ENCODE measurements at regions not wholly inside any gene's neighbourhood (a gene's known extent, or its start where the extent isn't known, plus 50 kb on each side); places are given as distances from the start of the nearest gene placed in this dataset.

DNA sequence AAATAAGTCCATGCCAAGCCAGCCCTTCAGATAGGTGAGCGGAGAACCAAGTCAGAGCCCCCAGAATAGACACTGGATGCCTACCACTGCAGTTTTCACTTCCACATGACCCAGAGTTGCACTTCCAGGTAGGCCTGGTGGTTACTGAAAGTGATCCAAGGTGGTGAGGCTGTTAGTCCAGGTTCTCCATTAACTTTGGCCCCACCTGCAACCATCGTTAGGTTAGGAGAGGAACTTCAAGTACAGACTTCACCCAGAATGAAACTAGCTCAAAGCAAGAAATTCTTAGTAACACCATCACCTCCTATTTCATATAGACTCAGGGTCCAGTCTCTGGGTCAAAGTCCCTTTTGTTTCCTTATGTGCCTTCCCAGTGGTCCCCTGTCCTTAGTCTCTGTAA, 293.1 kb upstream of the ID2 start:
- TF ChIP-seq CTCF (IDR thresholded peaks at IDR 0.05), result no peak
- WGBS (ENCODE audit: insufficient coverage), result 60% methylated on average over 1 of the region's 2 CpGs
- H3K4me1 ChIP-seq (ENCODE audit: control insufficient read depth in 1 of 2, insufficient read depth in 2 of 2, low read length in 2 of 2), result peaks cover 13 to 17% of the 10 kb centered on the region in 2 donors
- Mint-ChIP-seq H3K4me1 (peaks cover 32% of the 10 kb centered on the region), H3K9me3 (peaks cover 0 to 11% (median 6%) of the 10 kb centered on the region in 7 donors), H3K36me3 (no peaks in the 10 kb centered on the region), H3K27ac (no peak overlapping the region), H3K4me3 (no peak overlapping the region), H3K27me3 (ENCODE audit: low read depth in 3 of 3) (peaks cover 0 to 4% (median 0%) of the 10 kb centered on the region in 3 donors)
- H3K9me3 ChIP-seq (replicated peaks in 1 of 2; ENCODE audit: control insufficient read depth in 1 of 2, insufficient read depth in 1 of 2, low read length in 2 of 2), result peaks cover 0 to 12% of the 10 kb centered on the region in 2 donors
- H2AFZ ChIP-seq (ENCODE audit: insufficient read depth, low read depth, low read length, poor library complexity, severe bottlenecking), result no peak overlapping the region
- no peak overlapping the region for H3K4me3 ChIP-seq (replicated peaks in 1 of 3; ENCODE audit: low read depth in 2 of 3, low read length in 3 of 3)
- H3K4me2 ChIP-seq (replicated peaks; ENCODE audit: extremely low read depth, low read length, poor library complexity, severe bottlenecking), result no peak overlapping the region
- H3K79me2 ChIP-seq (ENCODE audit: insufficient read depth, low read length), result no peaks in the 10 kb centered on the region
- H3K9ac ChIP-seq (ENCODE audit: insufficient read depth, low read length, poor library complexity, severe bottlenecking), result no peak overlapping the region
- no peak overlapping the region for H3K27ac ChIP-seq (ENCODE audit: low read depth in 1 of 2, low read length in 2 of 2)
- H4K20me1 ChIP-seq (ENCODE audit: insufficient read depth, low read length), result no peaks in the 10 kb centered on the region
- no peaks in the 10 kb centered on the region for H3K27me3 ChIP-seq (ENCODE audit: control insufficient read depth in 2 of 2, insufficient read depth in 2 of 2, low read length in 2 of 2)
- H3K36me3 ChIP-seq (replicated peaks in 1 of 2; ENCODE audit: control insufficient read depth in 1 of 2, insufficient read depth in 2 of 2, low read length in 2 of 2), result no peaks in the 10 kb centered on the region
- intact Hi-C loops (cut with micrococcal nuclease), result no loop called here
- DNase-seq, result no peak

DNA sequence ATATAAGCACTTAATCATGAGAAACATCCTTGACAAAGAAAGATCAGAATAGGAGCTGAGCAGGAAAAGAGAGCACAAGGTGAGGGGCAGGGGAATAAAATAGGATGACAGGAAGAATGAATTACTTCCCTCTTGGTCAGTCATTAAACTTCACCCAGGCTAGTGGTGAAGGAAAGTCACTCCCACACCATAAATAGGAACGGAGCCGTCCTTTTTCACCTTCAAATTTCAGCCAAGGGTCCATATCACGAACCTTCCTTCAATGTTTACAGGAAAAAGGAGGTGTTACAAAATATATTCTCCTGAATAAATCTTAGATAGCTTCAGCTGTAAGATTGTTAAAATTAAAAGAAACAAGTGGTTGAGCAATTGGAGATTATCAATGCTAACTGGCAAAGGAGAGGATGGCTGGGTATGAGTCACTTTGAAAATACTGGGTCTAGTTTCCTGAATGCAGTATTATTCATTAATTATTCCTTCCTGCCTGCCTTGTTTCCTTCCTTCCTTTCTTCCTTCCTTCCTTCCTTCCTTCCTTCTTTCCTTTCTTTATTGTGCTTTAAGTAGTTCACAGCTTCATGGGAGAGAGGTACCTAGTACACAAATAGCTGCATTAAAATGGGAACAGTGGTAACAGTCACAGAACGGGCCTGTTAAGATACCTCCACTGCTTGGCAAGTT, 292.3 kb upstream of the ID2 start:
- Histone ChIP-seq H4K20me1 (ENCODE audit: insufficient read depth, low read length) (no peaks in the 10 kb centered on the region), H2AFZ (ENCODE audit: insufficient read depth, low read depth, low read length, poor library complexity, severe bottlenecking) (no peak overlapping the region), H3K4me3 (replicated peaks in 1 of 3; ENCODE audit: low read depth in 2 of 3, low read length in 3 of 3) (no peak overlapping the region), H3K79me2 (ENCODE audit: insufficient read depth, low read length) (no peaks in the 10 kb centered on the region), H3K9me3 (replicated peaks in 1 of 2; ENCODE audit: control insufficient read depth in 1 of 2, insufficient read depth in 1 of 2, low read length in 2 of 2) (peaks cover 0 to 12% of the 10 kb centered on the region in 2 donors), H3K36me3 (replicated peaks in 1 of 2; ENCODE audit: control insufficient read depth in 1 of 2, insufficient read depth in 2 of 2, low read length in 2 of 2) (no peaks in the 10 kb centered on the region), H3K4me2 (replicated peaks; ENCODE audit: extremely low read depth, low read length, poor library complexity, severe bottlenecking) (peak overlapping the region; percentile 23), H3K9ac (ENCODE audit: insufficient read depth, low read length, poor library complexity, severe bottlenecking) (no peak overlapping the region), H3K27ac (ENCODE audit: low read depth in 1 of 2, low read length in 2 of 2) (no peak overlapping the region), H3K27me3 (ENCODE audit: control insufficient read depth in 2 of 2, insufficient read depth in 2 of 2, low read length in 2 of 2) (no peaks in the 10 kb centered on the region), H3K4me1 (ENCODE audit: control insufficient read depth in 1 of 2, insufficient read depth in 2 of 2, low read length in 2 of 2) (peaks cover 20 to 24% of the 10 kb centered on the region in 2 donors)
- intact Hi-C loops (cut with micrococcal nuclease), result loop anchor here in 1 of 2 donors (10.0 kb wide), 1 partner anchor 55 kb away; no protein-coding TSS in a partner anchor
- peaks cover 40% of the 10 kb centered on the region for H3K4me1 Mint-ChIP-seq
- H3K36me3 Mint-ChIP-seq, result no peaks in the 10 kb centered on the region
- peak in 2 of 3 donors; percentile 33 to 44 for DNase-seq
- WGBS (ENCODE audit: insufficient coverage), result no CpG with 5 or more reads among the region's 4 CpGs
- no peak overlapping the region for H3K27ac Mint-ChIP-seq
- no peak for TF ChIP-seq CTCF (IDR thresholded peaks at IDR 0.05)
- H3K27me3 Mint-ChIP-seq (ENCODE audit: low read depth in 3 of 3), result peaks cover 0 to 4% (median 0%) of the 10 kb centered on the region in 3 donors
- H3K4me3 Mint-ChIP-seq, result peak overlapping the region in 1 of 2 donors; percentile 5
- H3K9me3 Mint-ChIP-seq, result peaks cover 0 to 11% (median 6%) of the 10 kb centered on the region in 7 donors

Data from CD14-positive monocyte (primary cell).